Ishikawa (cell line): ENCODE measurements at regions not wholly inside any gene's neighbourhood (a gene's known extent, or its start where the extent isn't known, plus 50 kb on each side); places are given as distances from the start of the nearest gene placed in this dataset.

Experiments used
- CEBPB ChIP-seq: IDR thresholded peaks from 2 replicates; pipeline ENCODE4 v1.6.1; 2012
- CREB1 ChIP-seq: IDR thresholded peaks from 2 replicates; pipeline ENCODE4 v1.6.1; 2012; ENCODE audit warnings: low read depth
- EGR1 ChIP-seq: IDR thresholded peaks from 2 replicates; pipeline ENCODE4 v1.6.1; 2012
- EP300 ChIP-seq: IDR thresholded peaks from 2 replicates; pipeline ENCODE4 v1.6.1; 2012; ENCODE audit warnings: borderline replicate concordance
- FOXM1 ChIP-seq: IDR thresholded peaks from 2 replicates; pipeline ENCODE4 v1.6.1; 2012; ENCODE audit warnings: low read depth, borderline replicate concordance
- NFIC ChIP-seq: IDR thresholded peaks from 2 replicates; pipeline ENCODE4 v1.6.1; 2012
- RAD21 ChIP-seq: IDR thresholded peaks from 2 replicates; pipeline ENCODE4 v1.6.1; 2012; ENCODE audit warnings: low read depth
- TAF1 ChIP-seq: IDR thresholded peaks from 2 replicates; pipeline ENCODE4 v1.6.1; 2012; ENCODE audit warnings: low read depth, mild to moderate bottlenecking
- TCF12 ChIP-seq: IDR thresholded peaks from 2 replicates; pipeline ENCODE4 v1.6.1; 2012; ENCODE audit warnings: low read depth
- TEAD4 ChIP-seq: IDR thresholded peaks from 2 replicates; pipeline ENCODE4 v1.6.1; 2012
- YY1 ChIP-seq: IDR thresholded peaks from 2 replicates; pipeline ENCODE4 v1.6.1; 2012; ENCODE audit warnings: low read depth
- ZBTB7A ChIP-seq: IDR thresholded peaks from 2 replicates; pipeline ENCODE4 v1.6.1; 2012; ENCODE audit warnings: low read depth
- TF ChIP-seq, protein P1 (sequence below): IDR thresholded peaks from 2 replicates; pipeline ENCODE4 v1.6.1; 2012
- TF ChIP-seq, protein P2 (sequence below): IDR thresholded peaks from 2 replicates; pipeline ENCODE4 v1.6.1; 2012
- TF ChIP-seq, protein P3 (sequence below): IDR thresholded peaks from 2 replicates; pipeline ENCODE4 v1.6.1; 2012; ENCODE audit warnings: low read depth, mild to moderate bottlenecking

DNA sequence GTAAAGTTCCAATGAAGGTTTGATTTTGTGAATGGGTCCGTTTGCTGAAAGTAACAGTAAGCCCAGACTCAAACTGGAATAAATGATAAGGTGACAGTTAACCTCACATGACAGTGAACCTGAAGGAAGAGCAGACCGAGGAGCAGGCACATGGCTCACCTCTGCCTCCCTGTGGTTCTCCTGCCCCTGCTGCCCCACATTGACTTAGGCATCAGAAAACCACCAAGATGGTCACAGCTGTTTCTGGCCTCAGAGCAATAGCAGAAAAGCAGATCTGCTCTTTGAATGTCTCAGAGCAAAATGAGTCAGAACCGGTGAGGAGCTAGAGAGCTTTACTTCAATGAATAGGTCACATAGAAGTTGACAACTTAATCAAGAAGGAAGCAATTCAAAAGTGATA lies 487.6 kb downstream of the METTL4 start:
- TF ChIP-seq, protein P1, sequence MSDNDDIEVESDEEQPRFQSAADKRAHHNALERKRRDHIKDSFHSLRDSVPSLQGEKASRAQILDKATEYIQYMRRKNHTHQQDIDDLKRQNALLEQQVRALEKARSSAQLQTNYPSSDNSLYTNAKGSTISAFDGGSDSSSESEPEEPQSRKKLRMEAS = no peak
- TF ChIP-seq EP300 (no peak), CREB1 (no peak), EGR1 (no peak), RAD21 (0 out of 2 replicates have a peak, but pooled peaks have one; percentile 9), CEBPB (no peak), FOXM1 (no peak), TAF1 (no peak)
- TF ChIP-seq, protein P2, sequence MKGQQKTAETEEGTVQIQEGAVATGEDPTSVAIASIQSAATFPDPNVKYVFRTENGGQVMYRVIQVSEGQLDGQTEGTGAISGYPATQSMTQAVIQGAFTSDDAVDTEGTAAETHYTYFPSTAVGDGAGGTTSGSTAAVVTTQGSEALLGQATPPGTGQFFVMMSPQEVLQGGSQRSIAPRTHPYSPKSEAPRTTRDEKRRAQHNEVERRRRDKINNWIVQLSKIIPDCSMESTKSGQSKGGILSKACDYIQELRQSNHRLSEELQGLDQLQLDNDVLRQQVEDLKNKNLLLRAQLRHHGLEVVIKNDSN = no peak

DNA sequence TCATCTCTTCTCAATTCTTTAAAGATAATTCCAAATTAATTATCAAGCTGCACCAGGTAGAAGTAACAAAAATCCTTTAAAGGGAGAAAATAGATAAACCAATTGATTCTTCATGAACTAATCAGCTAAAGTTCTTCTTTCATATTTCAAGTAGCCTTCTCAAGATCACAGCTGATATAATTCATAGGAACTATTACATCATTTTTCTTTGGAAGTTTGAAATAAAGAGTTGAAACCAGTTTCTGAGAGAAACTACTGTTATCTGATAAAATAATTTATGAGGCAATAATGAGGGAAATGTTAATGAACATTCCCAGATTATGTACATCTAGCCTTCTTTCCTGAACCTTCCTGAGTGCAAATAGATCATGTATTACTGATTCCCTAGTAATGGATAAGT lies 484.9 kb downstream of the METTL4 start:
- TF ChIP-seq, protein P2 = no peak
- TF ChIP-seq TEAD4 = no peak
- TF ChIP-seq EP300 = no peak
- no peak for TF ChIP-seq EGR1
- no peak for TF ChIP-seq CEBPB
- no peak for TF ChIP-seq FOXM1

DNA sequence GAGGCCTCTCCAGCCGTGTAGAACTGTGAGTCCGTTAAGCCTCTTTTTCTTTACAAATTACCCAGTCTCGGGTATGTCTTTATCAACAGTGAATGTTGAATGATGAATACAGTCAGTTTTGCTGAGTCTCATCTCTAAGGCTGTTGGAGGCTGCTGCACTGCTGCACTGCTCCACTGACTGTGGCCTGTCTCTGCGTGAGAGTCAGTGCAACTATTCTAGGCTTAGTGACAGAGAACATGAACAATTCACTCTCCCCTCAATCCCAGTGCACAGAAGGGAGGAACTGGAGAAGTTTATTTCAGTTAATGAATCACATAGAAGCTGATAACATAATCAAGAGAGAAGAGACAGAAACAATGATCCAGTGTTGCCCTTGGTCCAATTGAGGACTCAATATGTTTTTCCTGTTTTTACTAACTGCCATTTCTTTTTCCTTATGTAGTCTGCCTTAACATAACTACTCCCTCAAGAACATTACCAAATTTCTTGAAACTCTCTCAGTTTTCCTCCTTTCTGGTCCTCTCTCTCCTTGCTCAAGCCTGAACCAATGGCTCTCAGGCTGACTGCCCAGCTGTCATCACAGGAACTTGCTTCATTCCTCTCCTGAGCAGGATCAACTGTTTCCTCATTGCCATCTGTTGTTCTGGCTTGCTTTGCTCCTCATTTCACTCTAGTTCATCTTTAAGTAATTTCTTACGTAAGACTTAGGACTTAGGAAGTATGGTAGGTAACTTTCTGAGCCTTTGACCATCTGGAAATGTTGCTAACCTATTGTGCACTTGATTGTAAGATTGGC lies 483.2 kb downstream of the METTL4 start:
- TF ChIP-seq, protein P1 = no peak
- TF ChIP-seq EP300 (no peak), EGR1 (no peak), CEBPB (no peak), CREB1 (no peak), YY1 (no peak), TEAD4 (no peak), RAD21 (no peak)
- TF ChIP-seq, protein P3, sequence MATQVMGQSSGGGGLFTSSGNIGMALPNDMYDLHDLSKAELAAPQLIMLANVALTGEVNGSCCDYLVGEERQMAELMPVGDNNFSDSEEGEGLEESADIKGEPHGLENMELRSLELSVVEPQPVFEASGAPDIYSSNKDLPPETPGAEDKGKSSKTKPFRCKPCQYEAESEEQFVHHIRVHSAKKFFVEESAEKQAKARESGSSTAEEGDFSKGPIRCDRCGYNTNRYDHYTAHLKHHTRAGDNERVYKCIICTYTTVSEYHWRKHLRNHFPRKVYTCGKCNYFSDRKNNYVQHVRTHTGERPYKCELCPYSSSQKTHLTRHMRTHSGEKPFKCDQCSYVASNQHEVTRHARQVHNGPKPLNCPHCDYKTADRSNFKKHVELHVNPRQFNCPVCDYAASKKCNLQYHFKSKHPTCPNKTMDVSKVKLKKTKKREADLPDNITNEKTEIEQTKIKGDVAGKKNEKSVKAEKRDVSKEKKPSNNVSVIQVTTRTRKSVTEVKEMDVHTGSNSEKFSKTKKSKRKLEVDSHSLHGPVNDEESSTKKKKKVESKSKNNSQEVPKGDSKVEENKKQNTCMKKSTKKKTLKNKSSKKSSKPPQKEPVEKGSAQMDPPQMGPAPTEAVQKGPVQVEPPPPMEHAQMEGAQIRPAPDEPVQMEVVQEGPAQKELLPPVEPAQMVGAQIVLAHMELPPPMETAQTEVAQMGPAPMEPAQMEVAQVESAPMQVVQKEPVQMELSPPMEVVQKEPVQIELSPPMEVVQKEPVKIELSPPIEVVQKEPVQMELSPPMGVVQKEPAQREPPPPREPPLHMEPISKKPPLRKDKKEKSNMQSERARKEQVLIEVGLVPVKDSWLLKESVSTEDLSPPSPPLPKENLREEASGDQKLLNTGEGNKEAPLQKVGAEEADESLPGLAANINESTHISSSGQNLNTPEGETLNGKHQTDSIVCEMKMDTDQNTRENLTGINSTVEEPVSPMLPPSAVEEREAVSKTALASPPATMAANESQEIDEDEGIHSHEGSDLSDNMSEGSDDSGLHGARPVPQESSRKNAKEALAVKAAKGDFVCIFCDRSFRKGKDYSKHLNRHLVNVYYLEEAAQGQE = no peak

DNA sequence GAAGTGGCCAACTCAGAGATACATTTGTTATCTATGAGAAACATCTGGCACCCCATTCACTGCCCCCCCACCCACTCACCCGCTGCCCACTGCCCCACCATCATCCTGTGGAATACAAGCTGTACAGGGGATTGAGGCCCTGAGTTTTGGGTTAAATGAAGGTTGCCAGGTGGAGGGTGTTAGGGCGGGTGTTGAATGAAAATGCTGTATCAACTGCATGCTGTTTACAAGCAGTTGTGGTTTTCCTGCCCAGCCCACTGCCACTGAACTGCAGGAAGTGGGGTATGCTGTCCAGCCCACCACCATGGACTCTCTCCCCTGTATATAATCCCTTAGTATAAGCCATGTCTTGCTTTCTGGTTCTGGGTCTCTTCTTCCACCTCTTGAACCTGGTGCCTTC lies 481.9 kb downstream of the METTL4 start:
- TF ChIP-seq, protein P3 = no peak
- TF ChIP-seq YY1 (no peak), TEAD4 (no peak), RAD21 (no peak), EP300 (no peak), NFIC (no peak), CEBPB (no peak), TCF12 (no peak), EGR1 (no peak), ZBTB7A (no peak)
- TF ChIP-seq, protein P2 = no peak
- TF ChIP-seq, protein P1 = no peak

DNA sequence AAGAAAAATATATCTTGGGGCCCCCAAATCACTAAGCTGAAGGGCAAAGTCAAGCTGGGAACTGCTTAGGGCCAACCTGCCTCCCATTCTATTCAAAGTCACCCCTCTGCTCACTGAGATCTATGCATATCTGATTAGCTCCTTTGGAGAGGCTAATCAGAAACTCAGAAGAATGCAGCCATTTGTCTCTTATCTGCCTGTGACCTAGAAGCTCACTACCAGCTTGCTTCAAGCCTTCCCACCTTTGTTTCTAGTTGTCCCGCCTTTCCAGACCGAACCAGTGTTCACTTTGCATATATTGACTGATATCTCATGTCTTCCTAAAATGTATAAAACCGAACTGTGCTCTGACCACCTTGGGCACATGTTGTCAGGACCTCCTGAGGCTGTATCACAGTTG lies 479.4 kb downstream of the METTL4 start:
- TF ChIP-seq TAF1 = no peak
- TF ChIP-seq ZBTB7A = no peak
- TF ChIP-seq, protein P3 = no peak
- TF ChIP-seq CREB1 = no peak
- no peak for TF ChIP-seq TCF12
- TF ChIP-seq RAD21 = no peak
- TF ChIP-seq CEBPB = no peak
- TF ChIP-seq NFIC = no peak
- TF ChIP-seq TEAD4 = no peak
- no peak for TF ChIP-seq EP300
- TF ChIP-seq FOXM1 = no peak
- TF ChIP-seq, protein P2 = no peak
- no peak for TF ChIP-seq YY1
- TF ChIP-seq, protein P1 = no peak
- TF ChIP-seq EGR1 = no peak
